ENCODE measurements at regions not wholly inside any gene's neighbourhood (a gene's known extent, or its start where the extent isn't known, plus 50 kb on each side); places are given as distances from the start of the nearest gene placed in this dataset.
"Not testable (repeated sequence)": the region's sequence is repeated elsewhere in the genome, so short reads cannot be mapped to it uniquely, and the experiment has no call there.

DNA sequence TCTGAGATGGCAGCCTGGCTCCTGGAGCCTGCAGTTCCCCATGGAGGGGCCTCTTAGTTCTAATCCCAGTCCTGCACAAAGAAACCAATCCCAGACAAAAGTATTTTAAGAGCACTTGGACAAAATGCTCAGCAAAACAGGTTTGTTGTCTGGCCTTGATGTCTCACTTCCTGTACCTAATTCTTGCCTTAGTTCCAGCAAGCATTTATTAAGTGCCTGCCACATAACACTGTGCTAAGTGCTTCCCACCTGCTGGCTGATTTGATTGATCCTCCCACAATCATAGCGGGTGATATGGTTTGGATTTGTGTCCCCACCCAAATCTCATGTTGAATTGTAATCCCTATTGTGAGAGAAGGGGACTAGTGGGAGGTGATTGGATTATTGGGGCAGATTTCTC, 65.7 kb upstream of the HABP2 start:
- Mint-ChIP-seq H3K27me3 (no peaks in the 10 kb centered on the region), H3K4me1 (no peaks in the 10 kb centered on the region), H3K36me3 (no peaks in the 10 kb centered on the region), H3K4me3 (no peak overlapping the region), H3K27ac (no peak overlapping the region), H3K9me3 (no peaks in the 10 kb centered on the region)
- ATAC-seq = no peak

DNA sequence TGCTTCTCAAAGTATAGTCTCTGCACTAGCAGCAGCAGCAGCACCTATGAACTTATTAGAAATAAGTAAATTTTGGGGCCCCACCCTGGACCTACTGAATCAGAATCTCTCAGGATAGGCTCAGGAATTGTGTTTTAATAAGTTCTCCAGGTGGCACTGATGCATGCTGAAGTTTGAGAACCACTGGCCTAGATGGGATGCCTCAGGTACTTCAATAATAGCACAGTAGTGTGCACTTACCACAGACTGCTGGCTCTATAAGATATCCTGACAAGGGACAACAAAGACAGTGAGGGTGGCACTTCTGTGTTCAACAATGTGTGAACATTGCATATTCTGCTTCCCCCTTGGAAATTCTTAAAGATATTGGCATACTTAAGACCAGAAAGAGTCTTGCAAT, 64.7 kb upstream of the HABP2 start:
- H3K27me3 Mint-ChIP-seq = no peaks in the 10 kb centered on the region
- no peak overlapping the region for H3K27ac Mint-ChIP-seq
- no peak for ATAC-seq
- no peaks in the 10 kb centered on the region for H3K4me1 Mint-ChIP-seq
- H3K36me3 Mint-ChIP-seq = no peaks in the 10 kb centered on the region
- no peak overlapping the region for H3K4me3 Mint-ChIP-seq
- H3K9me3 Mint-ChIP-seq = no peaks in the 10 kb centered on the region

DNA sequence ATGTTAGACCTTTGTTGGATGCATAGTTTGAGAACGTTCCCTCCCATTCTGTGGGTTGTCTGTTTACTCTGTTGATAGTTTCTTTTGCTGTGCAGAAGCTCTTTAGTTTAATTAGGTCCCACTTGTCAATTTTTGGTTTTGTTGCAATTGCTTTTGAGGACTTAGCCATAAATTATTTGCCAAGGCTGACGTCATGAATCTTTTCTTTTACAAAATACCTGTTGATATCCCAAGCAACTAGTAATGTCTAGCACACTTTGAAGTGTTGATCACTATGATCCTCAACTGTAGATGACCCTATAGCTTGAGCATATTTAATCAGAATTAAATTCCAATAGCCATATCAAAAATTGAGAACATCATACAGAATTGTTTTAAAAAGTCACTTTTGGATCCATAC, 63.3 kb upstream of the HABP2 start:
- H3K4me3 Mint-ChIP-seq, H3K4me1 Mint-ChIP-seq, H3K27me3 Mint-ChIP-seq, ATAC-seq, H3K36me3 Mint-ChIP-seq, H3K9me3 Mint-ChIP-seq, H3K27ac Mint-ChIP-seq: not testable (repeated sequence)

DNA sequence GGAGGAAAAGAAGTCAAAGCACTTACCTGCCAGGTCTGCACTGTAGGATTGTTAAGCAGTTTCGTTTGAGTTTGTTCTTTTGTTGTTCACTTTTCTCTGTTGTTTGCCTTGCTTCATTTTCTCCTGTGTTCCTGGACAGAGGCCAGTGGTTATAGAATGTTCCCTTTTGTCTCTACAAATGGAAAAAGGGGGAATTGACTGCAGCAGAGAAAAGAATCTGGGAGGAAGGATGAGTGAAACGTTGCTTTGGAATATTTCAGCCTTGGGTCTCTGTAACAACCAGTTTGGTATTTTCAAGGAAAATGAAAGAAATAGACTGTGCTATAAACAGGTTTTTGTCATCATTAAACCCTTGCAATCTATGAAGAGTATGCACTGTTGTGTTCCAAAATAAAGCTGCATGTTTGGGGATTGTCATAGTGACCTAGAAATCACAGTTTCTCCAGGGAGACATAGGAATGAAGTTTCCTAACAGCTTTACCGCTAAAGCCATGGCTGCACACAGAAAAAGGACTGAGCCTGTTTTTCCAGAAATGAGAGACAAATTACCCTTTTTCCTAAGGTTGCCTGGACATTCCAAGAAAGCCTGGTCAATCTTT, 60.8 kb upstream of the HABP2 start:
- Mint-ChIP-seq H3K4me1 (no peaks in the 10 kb centered on the region), H3K4me3 (no peak overlapping the region), H3K9me3 (no peaks in the 10 kb centered on the region), H3K27ac (no peak overlapping the region), H3K36me3 (no peaks in the 10 kb centered on the region), H3K27me3 (peaks cover 8% of the 10 kb centered on the region)
- no peak for ATAC-seq

DNA sequence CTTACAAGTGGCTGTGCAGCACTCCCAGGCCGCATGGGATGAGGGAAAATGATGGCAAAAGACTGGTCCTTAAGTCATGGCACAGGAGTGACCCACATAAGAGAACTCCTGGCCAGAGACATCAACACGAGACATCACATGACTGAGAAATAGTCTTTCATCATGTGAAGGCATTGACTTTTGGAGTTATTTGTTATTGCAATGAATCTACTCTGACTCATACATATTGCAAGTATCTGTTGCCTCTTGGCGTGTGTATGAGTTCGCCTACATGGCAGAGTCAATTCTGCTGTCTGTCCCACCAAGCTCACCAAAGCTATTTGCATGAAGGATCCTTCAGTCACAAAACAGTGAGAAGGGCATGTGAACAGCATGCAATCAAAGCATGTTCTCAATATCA, 59.7 kb upstream of the HABP2 start:
- Mint-ChIP-seq H3K27me3 (peaks cover 16% of the 10 kb centered on the region), H3K27ac (no peak overlapping the region), H3K4me1 (no peaks in the 10 kb centered on the region), H3K9me3 (no peaks in the 10 kb centered on the region), H3K4me3 (no peak overlapping the region), H3K36me3 (no peaks in the 10 kb centered on the region)
- no peak for ATAC-seq

DNA sequence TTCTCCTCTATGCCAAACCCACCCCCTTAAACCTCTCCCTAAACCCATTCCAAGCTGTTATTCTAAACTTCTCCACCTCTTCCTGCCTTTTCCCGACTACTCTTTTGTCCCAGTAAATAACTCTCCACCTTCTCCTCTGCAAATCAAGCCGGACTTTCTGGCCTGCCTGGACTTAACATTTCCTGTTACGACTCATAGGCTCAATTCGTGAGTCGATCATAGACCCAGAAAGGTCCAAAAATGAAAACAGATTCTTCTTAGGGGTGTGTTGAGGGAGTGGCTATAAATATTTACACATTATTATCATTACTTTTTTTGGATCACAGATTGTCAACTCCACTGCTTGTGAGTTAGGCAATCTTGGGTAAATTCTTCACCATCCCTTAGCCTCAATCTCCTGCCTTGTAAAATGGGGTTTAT, 59.0 kb upstream of the HABP2 start:
- no peak overlapping the region for H3K27ac Mint-ChIP-seq

DNA sequence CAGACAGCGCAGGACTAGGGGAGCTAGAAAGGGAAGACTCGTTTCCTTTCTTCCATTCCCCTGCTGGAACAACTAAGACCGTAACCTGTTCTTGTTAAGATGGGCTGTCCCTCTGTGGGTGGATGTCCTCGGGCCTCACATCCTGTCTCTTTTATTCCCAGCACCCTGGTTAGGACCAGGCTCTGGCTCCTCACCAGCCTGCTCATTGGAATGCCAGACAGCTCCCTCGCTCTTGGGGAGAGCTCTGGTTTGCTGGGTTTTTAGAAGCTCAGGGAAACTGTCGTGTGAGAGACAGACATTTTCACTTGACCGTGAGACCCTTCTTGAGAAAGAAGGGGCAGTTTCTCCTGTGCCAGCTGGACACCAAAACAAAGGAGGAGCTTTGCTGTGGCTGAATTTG, 58.1 kb upstream of the HABP2 start:
- Mint-ChIP-seq H3K9me3 (no peaks in the 10 kb centered on the region), H3K27ac (no peak overlapping the region), H3K36me3 (no peaks in the 10 kb centered on the region)

More for the DNA sequence above, 59.0 kb upstream of the HABP2 start:
- no peak for ATAC-seq
- Mint-ChIP-seq H3K36me3 (no peaks in the 10 kb centered on the region), H3K4me3 (no peak overlapping the region), H3K27me3 (peaks cover 16% of the 10 kb centered on the region), H3K4me1 (no peaks in the 10 kb centered on the region), H3K9me3 (no peaks in the 10 kb centered on the region)

DNA sequence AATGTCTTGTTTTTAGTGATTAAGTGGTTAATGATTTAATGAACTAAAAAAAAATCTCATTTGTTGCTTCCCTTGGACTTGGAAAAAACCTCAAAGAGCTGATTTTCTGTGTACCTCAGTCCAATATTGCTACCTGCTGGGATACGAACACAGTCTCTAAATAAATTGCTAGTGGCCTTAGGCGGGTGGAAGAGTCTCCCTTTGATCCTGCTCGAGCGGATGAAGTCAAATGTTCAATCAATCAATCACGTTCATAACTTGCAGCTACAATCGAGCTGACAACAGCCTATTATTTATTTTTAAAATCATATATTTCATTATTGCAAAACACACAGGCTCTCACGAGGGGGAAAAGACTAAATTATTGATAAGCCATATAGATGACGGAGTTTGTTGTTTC, 57.3 kb upstream of the HABP2 start:
- H3K9me3 Mint-ChIP-seq = no peaks in the 10 kb centered on the region
- no peaks in the 10 kb centered on the region for H3K4me1 Mint-ChIP-seq
- H3K27ac Mint-ChIP-seq = no peak overlapping the region
- no peaks in the 10 kb centered on the region for H3K36me3 Mint-ChIP-seq
- no peak for ATAC-seq
- H3K27me3 Mint-ChIP-seq = peaks cover 16% of the 10 kb centered on the region
- H3K4me3 Mint-ChIP-seq = no peak overlapping the region

More for the DNA sequence above, 58.1 kb upstream of the HABP2 start:
- no peak for ATAC-seq
- Mint-ChIP-seq H3K27me3 (peaks cover 16% of the 10 kb centered on the region), H3K4me1 (no peaks in the 10 kb centered on the region), H3K4me3 (no peak overlapping the region)

DNA sequence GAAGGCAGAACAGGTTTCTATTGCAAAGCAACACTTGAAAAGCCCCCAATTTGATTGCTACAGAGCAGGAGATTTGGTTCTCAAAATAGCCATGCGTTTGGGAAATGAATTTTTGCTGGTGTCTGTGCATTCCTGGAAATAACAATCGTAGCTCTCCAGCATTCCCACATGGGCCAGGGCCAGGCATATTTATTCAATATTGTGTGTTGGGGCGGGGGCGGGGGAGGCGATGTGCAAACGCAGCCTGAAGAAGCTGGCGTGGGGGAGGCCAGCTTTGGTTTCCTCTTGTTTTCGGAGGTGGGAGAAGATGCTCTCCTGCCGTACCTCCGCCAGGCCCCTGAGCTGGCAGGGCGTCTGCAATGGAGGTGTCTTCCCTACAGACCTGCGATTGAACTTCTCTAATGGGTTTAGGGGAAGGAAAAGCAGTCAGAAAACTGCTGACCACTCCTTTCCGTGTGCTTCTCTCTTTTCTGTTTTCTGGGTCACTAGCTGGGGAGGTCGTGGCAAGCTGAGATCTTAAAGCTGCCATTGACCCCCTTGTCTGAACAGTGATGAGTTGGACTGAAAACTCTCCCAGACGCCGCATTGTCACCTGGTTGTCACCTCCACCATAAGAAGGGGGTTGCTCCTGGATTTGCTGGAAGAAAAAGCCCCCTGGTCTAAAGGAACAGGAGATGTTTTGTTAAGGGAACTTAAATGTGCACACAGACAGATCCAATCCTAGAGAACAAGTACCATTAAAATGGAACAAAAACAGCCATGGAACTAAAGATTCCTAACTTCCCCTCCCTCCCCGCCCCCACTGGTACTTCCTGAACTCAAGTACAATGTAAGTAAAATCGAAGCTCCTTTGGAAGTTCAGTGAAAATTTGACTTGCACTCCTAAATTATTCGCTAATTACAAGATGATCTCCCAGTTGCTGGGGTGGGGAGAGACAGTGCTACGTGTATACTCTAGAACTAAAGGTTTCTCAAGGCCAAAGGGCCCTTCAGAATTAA, 56.4 kb upstream of the HABP2 start:
- Mint-ChIP-seq H3K9me3 (no peaks in the 10 kb centered on the region), H3K4me3 (no peak overlapping the region), H3K27me3 (peaks cover 16% of the 10 kb centered on the region), H3K36me3 (no peaks in the 10 kb centered on the region), H3K4me1 (no peaks in the 10 kb centered on the region), H3K27ac (no peak overlapping the region)
- ATAC-seq = no peak

DNA sequence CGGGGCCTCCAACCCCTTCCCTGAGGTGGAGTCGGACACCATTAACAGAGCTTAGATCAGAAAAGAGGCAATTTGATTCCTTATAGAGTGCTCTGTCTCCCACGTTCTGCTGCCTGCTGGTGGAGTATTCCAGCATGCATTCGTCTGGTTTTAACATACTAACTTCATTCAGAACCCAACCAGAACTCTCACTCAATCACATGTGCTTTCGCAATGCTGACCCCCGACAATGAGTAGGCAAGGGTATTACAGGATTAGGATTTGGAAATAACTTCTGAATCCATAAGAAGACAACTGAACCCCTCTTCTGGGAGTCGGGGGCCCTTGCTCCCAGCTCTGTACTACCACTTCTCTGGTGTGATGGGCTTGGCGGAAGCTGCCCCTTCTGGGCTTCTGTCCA, 55.7 kb upstream of the HABP2 start:
- no peak for ATAC-seq
- Mint-ChIP-seq H3K27ac (no peak overlapping the region), H3K27me3 (peaks cover 16% of the 10 kb centered on the region), H3K9me3 (no peaks in the 10 kb centered on the region), H3K36me3 (no peaks in the 10 kb centered on the region), H3K4me3 (no peak overlapping the region), H3K4me1 (no peaks in the 10 kb centered on the region)

DNA sequence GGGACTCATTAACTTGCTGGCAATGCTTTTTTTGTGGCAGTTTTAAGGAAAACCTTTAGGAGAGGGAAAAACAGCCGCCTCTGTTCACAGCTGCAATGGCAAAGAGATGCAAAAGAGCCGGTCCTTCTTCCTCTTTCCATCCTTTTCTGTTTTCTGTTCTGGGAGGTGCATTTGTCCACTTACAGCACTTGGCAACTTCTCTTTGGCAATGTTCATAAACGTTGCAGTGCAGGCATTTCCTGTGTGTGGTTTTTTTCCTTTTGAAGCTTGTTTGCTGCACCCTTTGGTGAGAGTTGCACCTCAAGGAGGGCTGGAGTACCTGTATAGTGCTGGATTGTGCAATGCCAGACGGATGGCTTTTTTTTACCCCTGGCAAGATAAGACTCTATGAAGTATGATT, 53.9 kb upstream of the HABP2 start:
- Mint-ChIP-seq H3K9me3 (no peaks in the 10 kb centered on the region), H3K4me3 (no peak overlapping the region), H3K36me3 (no peaks in the 10 kb centered on the region), H3K4me1 (no peaks in the 10 kb centered on the region), H3K27me3 (peaks cover 16% of the 10 kb centered on the region), H3K27ac (no peak overlapping the region)
- ATAC-seq = no peak

DNA sequence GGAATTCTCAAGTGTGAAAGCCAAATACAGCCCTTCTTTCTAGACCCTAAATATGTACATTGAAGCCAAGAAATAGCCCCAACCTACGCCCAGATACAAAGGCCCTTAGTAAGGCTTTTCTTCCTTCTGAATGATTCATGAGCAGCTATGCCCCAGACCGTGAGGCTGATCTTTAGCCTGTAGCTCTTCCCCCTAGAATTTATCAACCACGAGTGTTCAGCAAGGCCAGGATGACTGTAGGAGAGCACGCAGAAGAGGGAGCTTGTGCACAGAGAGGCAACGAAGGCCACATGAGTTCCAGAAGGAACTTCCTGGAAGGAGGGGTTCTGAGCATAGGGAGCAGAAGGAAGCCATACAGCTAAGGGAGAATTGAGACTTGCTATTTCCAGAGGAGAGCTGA, 53.0 kb upstream of the HABP2 start:
- no peak overlapping the region for H3K4me3 Mint-ChIP-seq

DNA sequence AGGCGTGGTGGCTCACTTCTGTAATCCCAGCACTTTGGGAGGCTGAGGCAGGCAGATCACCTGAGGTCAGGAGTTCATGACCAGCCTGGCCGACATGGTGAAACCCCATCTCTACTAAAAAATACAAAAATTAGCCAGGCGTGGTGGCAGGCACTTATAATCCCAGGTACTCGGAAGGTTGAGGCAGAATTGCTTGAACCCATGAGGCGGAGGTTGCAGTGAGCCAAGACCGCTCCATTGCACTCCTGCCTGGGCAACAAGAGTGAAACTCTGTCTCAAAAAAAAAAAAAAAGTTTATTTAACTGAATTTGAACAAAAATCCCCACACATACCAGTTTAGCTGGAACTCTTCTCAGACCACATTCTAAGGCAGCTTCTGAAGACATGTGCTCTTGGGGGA, 51.8 kb upstream of the HABP2 start:
- not testable (repeated sequence) for H3K9me3 Mint-ChIP-seq, H3K27ac Mint-ChIP-seq, H3K4me3 Mint-ChIP-seq, ATAC-seq, H3K4me1 Mint-ChIP-seq, H3K36me3 Mint-ChIP-seq
- H3K27me3 Mint-ChIP-seq = peaks cover 16% of the 10 kb centered on the region

More for the DNA sequence above, 53.0 kb upstream of the HABP2 start:
- H3K36me3 Mint-ChIP-seq = no peaks in the 10 kb centered on the region
- H3K27ac Mint-ChIP-seq = no peak overlapping the region
- H3K9me3 Mint-ChIP-seq = no peaks in the 10 kb centered on the region
- peaks cover 16% of the 10 kb centered on the region for H3K27me3 Mint-ChIP-seq
- H3K4me1 Mint-ChIP-seq = no peaks in the 10 kb centered on the region
- ATAC-seq = no peak

Data from stimulated activated memory B cell treated with anti-CD40 and anti-IgM and Interleukin-4, amounts not matched to agents 10 μg/mL and 1 μg/mL and 100 μg/mL, for 72 hours (primary cell).